ENCODE measurements at regions not wholly inside any gene's neighbourhood (a gene's known extent, or its start where the extent isn't known, plus 50 kb on each side); places are given as distances from the start of the nearest gene placed in this dataset.

DNA sequence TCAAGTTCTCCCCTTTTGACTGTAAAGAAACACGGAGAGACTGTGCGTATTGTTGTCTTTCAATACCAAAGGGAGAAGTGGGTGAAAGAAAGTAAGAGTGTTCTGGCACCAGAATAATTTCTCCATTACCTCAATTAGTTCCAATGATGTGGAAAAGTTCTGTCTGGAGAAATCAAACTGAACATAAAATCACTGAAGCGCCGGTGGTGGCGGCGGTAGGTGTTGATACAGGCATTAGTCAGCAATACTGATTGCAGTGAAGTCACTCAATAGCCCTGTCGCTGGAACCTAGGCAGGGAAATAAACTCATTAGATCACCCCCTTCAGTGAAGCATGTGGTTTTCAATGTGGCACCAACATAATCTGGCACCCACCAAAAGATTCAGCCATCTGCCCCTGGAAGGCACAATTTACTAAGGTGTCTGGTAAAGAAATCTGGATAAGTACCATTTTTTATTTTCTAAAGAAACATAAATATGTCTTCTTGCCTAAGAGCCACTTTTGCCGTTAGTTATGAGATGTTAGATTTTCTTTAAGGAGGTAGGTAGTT, 274.2 kb upstream of the SOX9 start:
- H2AFZ ChIP-seq (ENCODE audit: low read length) = no peak overlapping the region
- no peaks in the 10 kb centered on the region for H4K20me1 ChIP-seq (ENCODE audit: insufficient read depth, low read length)
- H3K4me2 ChIP-seq (ENCODE audit: low read length) = no peak overlapping the region
- no peak overlapping the region for H3K9ac ChIP-seq (ENCODE audit: low read length)
- H3K4me3 ChIP-seq (ENCODE audit: low read depth, low read length, poor library complexity, severe bottlenecking) = no peak overlapping the region
- H3K9me2 ChIP-seq (ENCODE audit: low read depth, low read length) = no peaks in the 10 kb centered on the region
- H3K4me1 ChIP-seq (ENCODE audit: insufficient read depth, low read length, severe bottlenecking) = no peaks in the 10 kb centered on the region
- no peaks in the 10 kb centered on the region for H3K36me3 ChIP-seq (ENCODE audit: insufficient read depth, low read length)
- no peaks in the 10 kb centered on the region for H3F3A ChIP-seq (ENCODE audit: insufficient read depth, low read length)
- no peak for TF ChIP-seq EZH2 (IDR thresholded peaks at IDR 0.05; ENCODE audit: borderline replicate concordance, low read length)
- TF ChIP-seq, protein P1, sequence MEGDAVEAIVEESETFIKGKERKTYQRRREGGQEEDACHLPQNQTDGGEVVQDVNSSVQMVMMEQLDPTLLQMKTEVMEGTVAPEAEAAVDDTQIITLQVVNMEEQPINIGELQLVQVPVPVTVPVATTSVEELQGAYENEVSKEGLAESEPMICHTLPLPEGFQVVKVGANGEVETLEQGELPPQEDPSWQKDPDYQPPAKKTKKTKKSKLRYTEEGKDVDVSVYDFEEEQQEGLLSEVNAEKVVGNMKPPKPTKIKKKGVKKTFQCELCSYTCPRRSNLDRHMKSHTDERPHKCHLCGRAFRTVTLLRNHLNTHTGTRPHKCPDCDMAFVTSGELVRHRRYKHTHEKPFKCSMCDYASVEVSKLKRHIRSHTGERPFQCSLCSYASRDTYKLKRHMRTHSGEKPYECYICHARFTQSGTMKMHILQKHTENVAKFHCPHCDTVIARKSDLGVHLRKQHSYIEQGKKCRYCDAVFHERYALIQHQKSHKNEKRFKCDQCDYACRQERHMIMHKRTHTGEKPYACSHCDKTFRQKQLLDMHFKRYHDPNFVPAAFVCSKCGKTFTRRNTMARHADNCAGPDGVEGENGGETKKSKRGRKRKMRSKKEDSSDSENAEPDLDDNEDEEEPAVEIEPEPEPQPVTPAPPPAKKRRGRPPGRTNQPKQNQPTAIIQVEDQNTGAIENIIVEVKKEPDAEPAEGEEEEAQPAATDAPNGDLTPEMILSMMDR (IDR thresholded peaks at IDR 0.05; ENCODE audit: low read length) = no peak
- no peaks in the 10 kb centered on the region for H3K27me3 ChIP-seq (ENCODE audit: insufficient read depth, low read length)
- H3K79me2 ChIP-seq (ENCODE audit: insufficient read depth, low read length) = no peaks in the 10 kb centered on the region
- no peak overlapping the region for H3K27ac ChIP-seq (ENCODE audit: low read depth, low read length, poor library complexity, severe bottlenecking)
- H3K9me3 ChIP-seq (ENCODE audit: low read length) = no peaks in the 10 kb centered on the region

DNA sequence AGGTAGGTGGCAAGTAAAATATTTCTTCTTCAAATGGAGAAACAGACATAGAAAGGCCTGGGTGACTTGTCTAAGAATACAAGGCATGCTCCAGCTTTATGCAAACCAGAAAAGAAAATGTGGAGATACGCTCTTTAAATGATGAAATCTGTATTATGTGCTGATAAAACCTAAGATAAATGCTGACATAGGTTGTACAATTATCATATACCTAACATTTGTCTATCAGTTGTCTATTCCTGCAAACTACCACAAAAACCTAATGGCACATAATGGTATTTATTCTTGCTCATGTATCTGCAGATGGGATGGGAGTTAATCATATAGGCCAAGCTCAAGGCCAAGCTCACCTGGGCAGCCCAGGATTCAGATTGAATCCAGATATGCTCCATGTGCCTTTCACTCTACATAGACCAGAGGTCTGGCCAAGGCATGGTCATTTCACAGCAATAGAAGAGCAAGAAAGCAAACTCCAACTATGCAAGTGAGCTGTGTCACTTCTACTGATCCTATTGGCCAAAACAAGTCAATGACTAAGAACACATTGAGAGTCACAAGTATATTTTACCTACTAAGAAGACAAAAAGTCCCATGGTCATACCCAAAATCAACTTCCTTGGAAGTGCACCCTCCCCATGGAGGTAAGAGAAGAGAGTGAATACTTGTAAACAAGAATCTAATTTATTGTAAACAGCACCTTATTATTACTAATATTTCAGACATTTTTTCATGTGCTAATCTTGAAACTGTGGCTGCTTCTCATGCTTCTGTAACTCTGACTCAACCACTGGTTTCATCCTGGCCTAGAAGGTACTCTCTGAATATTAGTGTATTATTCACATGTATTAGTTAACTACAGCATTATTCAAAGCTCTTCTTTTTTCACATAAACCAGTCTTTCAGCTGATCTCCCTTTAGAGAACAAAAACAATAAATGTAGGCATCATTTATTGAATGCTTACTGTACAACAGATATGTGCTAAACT, 270.7 kb upstream of the SOX9 start:
- no peak for TF ChIP-seq EZH2 (IDR thresholded peaks at IDR 0.05; ENCODE audit: borderline replicate concordance, low read length)
- TF ChIP-seq, protein P1 (IDR thresholded peaks at IDR 0.05; ENCODE audit: low read length) = no peak
- Histone ChIP-seq H3K9me2 (ENCODE audit: low read depth, low read length) (no peaks in the 10 kb centered on the region), H3K9ac (ENCODE audit: low read length) (no peak overlapping the region), H3K36me3 (ENCODE audit: insufficient read depth, low read length) (no peaks in the 10 kb centered on the region), H3K27ac (ENCODE audit: low read depth, low read length, poor library complexity, severe bottlenecking) (no peak overlapping the region), H3K79me2 (ENCODE audit: insufficient read depth, low read length) (no peaks in the 10 kb centered on the region), H3K9me3 (ENCODE audit: low read length) (no peaks in the 10 kb centered on the region), H3F3A (ENCODE audit: insufficient read depth, low read length) (no peaks in the 10 kb centered on the region), H2AFZ (ENCODE audit: low read length) (no peak overlapping the region), H3K4me3 (ENCODE audit: low read depth, low read length, poor library complexity, severe bottlenecking) (no peak overlapping the region), H4K20me1 (ENCODE audit: insufficient read depth, low read length) (no peaks in the 10 kb centered on the region), H3K4me2 (ENCODE audit: low read length) (no peak overlapping the region), H3K27me3 (ENCODE audit: insufficient read depth, low read length) (no peaks in the 10 kb centered on the region), H3K4me1 (ENCODE audit: insufficient read depth, low read length, severe bottlenecking) (no peaks in the 10 kb centered on the region)

DNA sequence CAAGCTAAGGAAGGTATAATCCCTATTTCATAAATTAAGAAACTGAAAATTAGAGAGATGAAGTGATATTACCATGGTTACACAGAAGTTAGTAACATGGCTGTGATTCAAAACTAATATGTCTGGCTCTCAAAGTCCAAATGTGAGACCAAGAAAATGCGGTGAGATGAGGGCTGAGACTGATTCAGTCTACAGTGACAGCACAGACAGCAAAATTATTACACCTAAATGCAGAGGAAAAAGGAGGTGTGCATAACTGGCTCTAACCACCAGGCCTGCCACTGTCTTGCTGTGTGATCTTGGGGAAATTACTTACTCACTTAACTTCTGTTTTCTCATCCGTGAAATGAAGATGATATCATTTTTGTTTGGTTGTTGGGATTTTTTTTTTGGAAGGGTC, 270.0 kb upstream of the SOX9 start:
- Histone ChIP-seq H2AFZ (ENCODE audit: low read length) (no peak overlapping the region), H4K20me1 (ENCODE audit: insufficient read depth, low read length) (no peaks in the 10 kb centered on the region)
- TF ChIP-seq, protein P1 (IDR thresholded peaks at IDR 0.05; ENCODE audit: low read length) = no peak

More for the DNA sequence above, 270.0 kb upstream of the SOX9 start:
- Histone ChIP-seq H3K36me3 (ENCODE audit: insufficient read depth, low read length) (no peaks in the 10 kb centered on the region), H3K9me3 (ENCODE audit: low read length) (no peaks in the 10 kb centered on the region), H3F3A (ENCODE audit: insufficient read depth, low read length) (no peaks in the 10 kb centered on the region), H3K27me3 (ENCODE audit: insufficient read depth, low read length) (no peaks in the 10 kb centered on the region), H3K27ac (ENCODE audit: low read depth, low read length, poor library complexity, severe bottlenecking) (no peak overlapping the region), H3K9ac (ENCODE audit: low read length) (no peak overlapping the region), H3K4me1 (ENCODE audit: insufficient read depth, low read length, severe bottlenecking) (no peaks in the 10 kb centered on the region), H3K9me2 (ENCODE audit: low read depth, low read length) (no peaks in the 10 kb centered on the region), H3K4me3 (ENCODE audit: low read depth, low read length, poor library complexity, severe bottlenecking) (no peak overlapping the region), H3K4me2 (ENCODE audit: low read length) (no peak overlapping the region), H3K79me2 (ENCODE audit: insufficient read depth, low read length) (no peaks in the 10 kb centered on the region)

Measured in OCI-LY1 (cell line).